ENCODE measurements at regions not wholly inside any gene's neighbourhood (a gene's known extent, or its start where the extent isn't known, plus 50 kb on each side); places are given as distances from the start of the nearest gene placed in this dataset.

GRCh38 chr15:38667890-38668850 is 103.6 kb upstream of the RASGRP1 start (continued):
- TF ChIP-seq CHD7 (IDR thresholded peaks at IDR 0.05; ENCODE audit: insufficient replicate concordance, low read length), result no peak
- no peak for TF ChIP-seq SP4 (IDR thresholded peaks at IDR 0.05; ENCODE audit: low read length)
- TF ChIP-seq YY1 (IDR thresholded peaks at IDR 0.05; ENCODE audit: low read depth, low read length), result no peak
- TF ChIP-seq KDM4A (IDR thresholded peaks at IDR 0.05; ENCODE audit: low read depth, low read length, severe bottlenecking), result no peak
- TF ChIP-seq SUZ12 (IDR thresholded peaks at IDR 0.05; ENCODE audit: low read length), result no peak
